Renal cortical epithelial cell (primary cell): ENCODE measurements at regions not wholly inside any gene's neighbourhood (a gene's known extent, or its start where the extent isn't known, plus 50 kb on each side); places are given as distances from the start of the nearest gene placed in this dataset.
"Not testable (repeated sequence)": the region's sequence is repeated elsewhere in the genome, so short reads cannot be mapped to it uniquely, and the experiment has no call there.

Source experiments
- DNase-seq: peaks from one replicate; pipeline ENCODE4 v3.0.0-alpha.2; 2011; ENCODE audit warnings: low read depth

DNA sequence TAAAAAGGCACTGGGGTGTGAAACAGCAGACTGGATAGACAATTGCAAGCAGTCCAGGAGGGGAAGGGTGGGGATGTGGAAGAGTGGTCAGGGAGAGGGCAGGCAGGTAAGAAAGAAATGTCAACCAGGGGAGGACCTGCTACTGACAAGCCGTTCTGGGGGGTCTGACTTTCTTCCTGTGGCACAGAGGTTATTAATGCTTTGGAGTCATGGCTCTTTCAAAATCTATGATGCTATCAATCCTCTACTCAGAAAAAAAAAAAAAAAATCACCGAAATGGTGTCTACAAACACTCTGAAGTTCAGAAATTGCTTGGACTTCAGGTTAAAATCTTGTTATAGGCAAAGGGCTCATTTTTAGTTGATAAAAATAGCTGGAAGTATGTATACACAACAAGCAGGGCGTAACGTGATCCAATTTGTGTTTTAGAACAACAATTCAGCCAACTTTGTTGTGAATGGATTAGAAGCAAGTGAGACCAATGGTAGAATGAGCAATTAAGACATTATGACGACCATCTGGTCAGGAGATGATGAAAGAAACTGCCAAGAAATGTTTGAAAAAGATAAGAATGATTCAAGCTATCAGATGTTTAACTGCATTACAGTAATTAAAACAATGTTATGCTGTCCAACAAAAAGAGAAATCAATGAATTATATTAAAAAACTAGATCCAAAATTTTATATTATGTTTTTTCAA is 255.2 kb downstream of the DEPDC1B start:
- DNase-seq, result no peak

DNA sequence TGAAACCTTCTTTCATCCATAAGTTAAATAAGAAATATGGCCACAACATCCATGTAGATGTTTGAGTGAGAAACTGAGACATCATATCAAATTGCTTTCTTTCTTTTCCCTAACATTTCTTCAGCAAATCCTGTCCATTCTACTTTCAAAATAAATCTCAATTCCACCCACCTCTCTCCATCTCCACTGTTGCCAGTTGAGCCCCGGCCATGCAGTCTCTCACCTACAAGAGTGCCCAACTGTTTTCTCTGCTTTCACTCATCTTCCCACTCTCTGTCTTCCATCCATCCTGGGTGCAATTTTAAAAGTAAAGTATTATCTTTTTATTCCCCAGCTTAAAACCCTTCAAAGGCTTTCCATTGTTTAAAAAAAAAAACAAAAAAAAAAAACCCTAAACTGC is 260.4 kb downstream of the DEPDC1B start:
- DNase-seq, result no peak

DNA sequence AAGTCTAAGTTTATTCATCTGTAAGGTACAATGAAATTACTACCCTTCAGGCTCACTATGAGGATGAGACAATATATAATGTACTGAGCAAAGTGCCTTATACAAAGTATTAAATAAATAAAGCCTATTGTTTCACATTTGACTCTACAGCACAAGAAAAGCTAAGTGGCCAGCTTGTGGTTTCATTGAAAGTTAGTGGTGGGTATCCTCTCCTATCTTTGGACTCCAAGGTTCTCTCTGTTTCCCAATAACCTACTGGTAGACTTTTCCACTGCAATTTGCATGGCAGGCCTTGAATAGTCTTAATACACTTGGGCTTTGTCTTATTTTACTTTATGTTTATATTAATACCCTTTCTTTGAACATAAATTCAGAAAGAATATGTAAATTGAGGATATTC is 262.7 kb downstream of the DEPDC1B start:
- DNase-seq, result no peak

DNA sequence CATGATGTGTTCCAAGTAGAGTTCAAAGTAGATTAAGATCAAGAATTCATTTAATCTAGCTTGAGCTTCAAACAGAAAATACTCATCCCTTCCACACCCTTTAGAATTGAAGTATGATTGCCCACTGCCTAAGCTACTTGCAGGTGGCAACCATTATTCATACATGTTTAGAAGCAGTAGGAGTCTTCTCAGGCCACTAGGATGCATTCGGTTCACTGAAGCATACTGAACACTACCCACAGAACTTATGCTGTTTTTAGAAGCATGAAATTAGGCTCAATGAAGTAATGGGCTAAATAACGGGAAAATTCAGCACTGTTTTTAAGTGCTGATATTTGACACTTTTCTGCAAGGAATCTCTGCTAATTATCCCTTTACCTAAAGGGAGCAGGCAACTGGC is 263.4 kb downstream of the DEPDC1B start:
- peak; percentile 26 for DNase-seq

DNA sequence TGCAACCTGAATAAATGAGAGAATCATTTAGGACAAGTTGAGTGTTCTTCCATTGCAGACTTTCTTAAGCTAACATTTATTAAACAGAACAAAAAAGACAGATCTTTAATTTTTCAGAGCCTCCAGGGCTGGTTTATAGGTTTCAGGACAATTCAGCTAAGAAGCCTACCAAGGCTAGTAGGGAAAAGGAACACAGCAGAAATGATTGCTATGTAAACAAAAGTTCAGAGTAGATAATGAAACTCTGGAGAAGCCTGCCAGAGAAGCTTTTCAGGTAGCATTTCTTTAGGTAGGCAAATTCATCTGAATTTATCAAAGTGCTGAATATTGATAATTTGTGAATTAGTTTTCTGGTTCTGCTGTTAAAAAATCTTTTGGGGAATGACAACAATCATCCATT is 264.2 kb downstream of the DEPDC1B start:
- no peak for DNase-seq

DNA sequence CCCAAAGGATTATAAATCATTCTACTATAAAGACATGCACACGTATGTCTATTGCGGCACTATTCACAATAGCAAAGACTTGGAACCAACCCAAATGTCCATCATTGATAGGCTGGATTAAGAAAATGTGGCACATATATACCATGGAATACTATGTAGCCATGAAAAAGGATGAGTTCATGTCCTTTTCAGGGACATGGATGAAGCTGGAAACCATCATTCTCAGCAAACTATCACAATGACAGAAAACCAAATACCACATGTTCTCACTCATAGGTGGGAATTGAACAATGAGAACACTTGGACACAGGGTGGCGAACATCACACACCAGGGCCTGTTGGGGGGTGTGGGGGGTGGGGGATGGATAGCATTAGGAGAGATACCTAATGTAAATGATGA is 273.8 kb downstream of the DEPDC1B start:
- not testable (repeated sequence) for DNase-seq

DNA sequence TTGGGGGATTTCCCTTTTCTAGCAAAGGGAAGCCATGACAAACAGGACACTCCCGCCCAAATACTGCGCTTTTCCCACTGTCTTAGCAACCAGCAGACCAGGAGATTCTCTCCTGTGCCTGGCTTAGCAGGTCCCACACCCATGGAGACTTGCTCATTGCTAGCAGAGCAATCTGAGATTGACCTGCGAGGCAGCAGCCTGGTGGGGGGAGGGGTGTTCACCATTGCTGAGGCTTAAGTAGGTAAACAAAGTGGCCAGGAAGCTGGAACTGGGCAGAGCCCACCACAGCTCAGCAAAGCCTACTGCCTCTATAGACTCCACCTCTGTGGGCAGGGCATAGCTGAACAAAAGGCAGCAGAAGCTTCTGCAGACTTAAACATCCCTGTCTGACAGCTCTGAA is 279.2 kb downstream of the DEPDC1B start:
- DNase-seq, result not testable (repeated sequence)

DNA sequence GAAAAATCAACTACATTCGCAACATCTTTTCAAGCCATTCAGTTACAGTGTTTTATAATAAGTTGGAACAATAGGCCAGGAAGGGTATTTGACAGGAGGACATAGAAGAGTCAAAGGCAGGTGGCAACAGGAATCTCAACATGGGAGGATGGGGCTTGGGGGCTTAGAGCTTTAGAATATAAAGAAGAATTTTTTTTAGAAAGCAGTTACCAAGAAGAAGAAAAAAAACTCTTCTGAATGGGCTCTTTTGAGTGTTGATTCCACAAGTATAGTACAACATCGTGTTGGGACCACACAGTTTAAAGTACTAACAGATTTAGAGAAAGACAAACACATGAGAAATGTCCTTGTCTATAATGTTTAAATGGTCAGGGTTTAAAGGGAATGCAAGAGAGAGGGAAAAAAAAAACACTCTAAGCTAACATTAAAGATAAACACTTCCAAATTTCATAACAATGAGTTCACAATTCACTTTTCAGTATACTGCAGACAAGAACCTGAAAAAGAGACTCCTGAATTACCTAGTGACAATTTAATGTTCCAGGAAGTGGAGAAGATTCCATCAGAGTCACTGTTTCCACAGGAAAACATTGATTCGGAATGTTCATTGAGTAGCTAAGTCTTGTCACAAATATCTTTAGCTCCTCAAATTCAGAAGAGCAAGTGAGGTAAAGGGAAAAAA is 282.3 kb downstream of the DEPDC1B start:
- no peak for DNase-seq

DNA sequence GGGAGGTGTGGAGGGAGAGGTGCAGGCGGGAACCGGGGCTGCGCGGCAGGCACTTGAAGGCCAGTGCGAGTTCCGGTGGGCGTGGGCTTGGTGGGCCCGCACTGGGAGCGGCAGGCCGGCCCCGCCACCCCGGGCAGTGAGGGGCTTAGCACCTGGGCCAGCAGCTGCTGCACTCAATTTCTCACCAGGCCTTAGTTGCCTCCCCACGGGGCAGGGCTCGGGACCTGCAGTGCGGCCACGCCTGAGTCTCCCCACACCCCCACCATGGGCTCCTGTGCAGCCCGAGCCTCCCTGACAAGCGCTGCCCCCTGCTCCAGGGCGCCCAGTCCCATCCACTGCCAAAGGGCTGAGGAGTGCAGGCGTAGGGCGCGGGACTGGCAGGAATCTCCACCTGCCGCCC is 284.5 kb downstream of the DEPDC1B start:
- no peak for DNase-seq

DNA sequence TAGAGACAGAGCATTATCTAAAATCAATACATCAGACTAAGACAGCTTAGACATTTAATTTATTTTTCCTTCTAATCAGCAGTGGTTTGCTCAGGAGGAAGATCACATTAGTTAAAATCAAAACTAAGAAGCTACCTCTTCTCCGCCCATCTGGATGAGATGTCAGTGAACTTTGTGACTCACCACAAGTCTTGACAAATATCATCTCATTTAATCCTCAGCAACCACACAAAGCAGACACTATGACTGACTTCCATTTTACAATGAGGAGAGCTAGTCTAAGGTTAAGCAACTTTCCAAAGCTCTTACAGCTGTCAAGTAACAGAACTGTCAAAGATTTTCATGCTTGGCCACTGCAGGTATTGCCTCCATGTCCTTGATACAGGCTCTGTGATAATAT is 289.5 kb downstream of the DEPDC1B start:
- no peak for DNase-seq

DNA sequence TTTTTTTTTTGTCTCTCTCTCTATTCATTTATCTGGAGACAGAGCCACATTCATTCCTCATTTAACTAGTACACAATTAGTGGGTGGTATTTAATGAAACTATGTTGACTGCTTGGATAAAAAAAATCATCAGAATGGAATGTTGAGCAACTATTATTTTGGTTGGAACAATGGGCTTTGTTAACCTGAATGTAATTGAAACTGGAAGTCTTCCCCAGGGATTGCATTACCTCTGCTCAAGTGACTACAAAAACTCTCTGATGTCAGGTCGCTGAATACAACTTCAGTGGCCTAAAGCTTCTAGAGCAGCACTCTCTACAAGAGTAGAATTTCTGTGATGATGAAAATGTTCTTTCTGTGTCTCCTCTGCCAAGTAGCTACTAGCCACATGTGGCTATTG is 295.8 kb downstream of the DEPDC1B start:
- DNase-seq, result peak; percentile 46

DNA sequence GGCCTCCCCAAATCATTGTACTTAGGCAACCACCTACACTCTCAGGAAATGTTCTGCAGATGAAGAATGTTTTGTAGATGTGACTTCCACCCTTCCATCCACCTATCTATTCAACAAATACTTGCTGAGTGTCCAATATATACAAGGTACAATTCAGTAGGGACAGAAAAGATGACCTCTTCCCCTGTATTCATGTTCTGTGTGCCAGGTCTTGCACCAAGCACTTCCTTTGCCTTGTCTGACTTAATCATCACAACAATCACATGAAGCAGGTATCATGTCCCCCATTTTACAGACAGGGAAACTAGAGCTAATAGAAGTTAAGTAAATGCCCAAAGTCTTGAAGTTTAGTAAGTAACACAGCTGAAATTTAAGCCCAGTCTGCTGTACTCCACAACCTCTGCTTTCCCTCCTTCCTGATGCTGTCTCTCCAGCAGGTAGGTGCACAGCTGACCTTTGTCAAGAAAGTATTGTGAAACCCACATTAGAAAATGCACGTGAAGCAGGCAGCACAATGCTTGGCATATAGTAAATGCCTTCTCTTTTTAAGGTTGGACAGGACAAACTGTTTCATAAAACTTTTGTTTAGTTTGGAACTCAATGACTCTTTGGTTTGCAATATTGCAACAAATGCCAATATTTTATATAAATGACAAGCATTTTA is 296.5 kb downstream of the DEPDC1B start:
- no peak for DNase-seq

DNA sequence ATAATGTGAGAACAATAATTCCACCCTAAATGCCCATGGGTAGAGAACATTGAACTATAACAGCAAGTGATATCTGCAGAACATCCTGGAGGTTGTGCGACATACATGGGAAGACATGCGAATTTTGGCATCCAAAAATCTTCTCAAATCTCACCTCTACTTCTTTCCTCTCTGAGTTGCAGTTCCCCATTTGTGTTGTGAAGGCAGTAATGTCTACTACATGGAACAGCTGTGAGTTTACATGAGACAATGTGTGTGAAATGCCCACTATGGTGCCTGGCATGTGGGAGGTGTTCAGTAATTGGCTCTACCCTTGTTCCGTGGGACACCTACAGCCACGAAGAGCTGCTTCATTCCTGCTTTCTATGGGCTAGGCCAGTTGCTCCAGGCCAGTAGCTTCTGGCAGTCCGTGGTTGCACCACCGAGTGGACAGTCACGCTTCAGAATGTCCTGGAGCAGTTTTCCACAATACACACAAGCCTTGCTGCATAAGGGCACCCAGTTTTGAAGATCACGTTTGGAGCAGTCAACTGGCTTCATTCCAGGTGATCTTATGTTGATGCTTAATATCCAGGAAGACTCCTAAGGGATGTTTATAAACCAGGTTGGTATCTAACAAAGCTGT is 297.7 kb downstream of the DEPDC1B start:
- no peak for DNase-seq

DNA sequence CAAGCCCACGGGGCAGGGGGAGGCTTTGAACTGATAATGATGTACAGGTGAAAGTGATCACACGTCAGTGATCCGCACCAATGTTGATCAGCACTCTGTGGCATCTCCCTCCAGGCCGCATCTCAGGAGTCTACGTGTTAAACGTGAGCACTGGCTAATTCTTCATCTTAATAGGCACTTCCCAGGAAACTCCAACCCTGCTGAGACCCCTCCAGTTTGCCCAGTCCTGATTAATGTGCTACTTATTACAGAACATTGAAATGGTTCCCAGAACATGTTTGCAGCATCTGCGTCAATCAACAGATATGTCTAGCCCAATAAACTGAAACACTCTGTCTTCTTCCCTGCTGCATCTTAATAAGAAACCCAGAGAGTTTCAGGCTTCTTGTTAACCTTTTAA is 298.4 kb downstream of the DEPDC1B start:
- DNase-seq, result no peak

DNA sequence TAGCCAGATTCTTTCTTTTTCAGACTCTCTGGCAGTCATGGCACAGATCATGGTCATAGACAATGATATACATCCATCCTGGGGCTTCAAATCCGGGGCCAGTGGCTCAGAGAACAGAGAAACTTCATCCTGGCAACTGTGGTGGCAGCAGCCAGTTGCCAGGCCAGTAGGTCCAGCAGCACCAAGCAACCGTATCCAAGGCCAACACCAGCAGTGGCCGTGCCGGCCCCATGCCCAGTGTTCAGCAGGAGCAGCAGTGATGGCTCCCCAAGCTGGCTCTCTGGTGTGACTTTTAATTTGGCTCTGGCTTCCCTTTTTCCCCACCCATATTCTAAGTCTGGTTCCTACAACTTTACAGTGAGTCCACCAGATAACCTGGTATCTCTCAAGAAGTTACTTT is 300.5 kb downstream of the DEPDC1B start:
- DNase-seq, result no peak

DNA sequence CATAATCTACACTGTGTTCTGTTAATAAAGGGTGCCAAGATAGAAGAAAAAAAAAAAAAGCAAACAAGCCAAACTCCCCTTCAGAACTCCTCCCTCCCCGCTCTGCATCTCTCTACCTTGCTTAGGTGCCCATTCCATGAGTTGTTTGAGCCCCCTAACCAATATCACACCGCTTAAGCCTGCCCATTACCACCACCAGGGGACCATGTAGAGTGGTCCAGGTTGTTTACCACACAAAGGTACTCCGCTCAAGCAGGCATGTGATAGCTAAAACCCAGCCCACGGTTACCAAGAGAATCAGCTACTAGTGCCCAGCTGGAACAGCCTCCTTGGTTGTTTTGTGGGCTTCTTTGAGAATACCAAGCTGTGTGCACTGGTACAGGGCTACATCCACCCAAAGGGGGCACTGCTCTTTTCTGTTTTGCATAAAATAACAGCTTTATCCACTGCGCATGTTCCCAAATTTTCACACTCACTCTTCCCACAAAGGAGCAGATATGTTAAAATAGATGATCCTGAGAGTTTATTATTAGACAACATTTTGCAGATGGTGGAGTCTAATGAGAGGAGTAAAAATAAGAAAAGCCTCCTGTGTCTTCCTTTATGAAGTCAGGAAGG is 304.1 kb downstream of the DEPDC1B start:
- no peak for DNase-seq

DNA sequence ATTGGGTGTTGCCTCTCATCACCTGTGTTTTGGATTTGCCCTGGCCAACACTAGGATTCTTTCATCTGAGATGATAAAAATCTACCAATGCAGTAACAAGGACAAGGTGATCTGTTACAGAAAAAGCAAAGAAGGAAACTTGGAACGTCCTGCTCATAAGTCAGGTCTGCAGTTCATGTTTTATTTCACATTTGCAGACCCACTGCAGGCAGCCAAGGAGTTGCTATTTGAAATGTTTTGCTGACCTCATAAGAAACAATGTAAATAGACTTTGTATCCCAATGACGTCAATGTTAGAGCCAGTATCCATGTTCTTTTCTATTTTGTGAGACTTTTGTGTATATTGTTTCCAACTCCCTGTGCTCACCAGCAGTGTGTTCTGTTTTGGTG is 312.9 kb downstream of the DEPDC1B start:
- no peak for DNase-seq

DNA sequence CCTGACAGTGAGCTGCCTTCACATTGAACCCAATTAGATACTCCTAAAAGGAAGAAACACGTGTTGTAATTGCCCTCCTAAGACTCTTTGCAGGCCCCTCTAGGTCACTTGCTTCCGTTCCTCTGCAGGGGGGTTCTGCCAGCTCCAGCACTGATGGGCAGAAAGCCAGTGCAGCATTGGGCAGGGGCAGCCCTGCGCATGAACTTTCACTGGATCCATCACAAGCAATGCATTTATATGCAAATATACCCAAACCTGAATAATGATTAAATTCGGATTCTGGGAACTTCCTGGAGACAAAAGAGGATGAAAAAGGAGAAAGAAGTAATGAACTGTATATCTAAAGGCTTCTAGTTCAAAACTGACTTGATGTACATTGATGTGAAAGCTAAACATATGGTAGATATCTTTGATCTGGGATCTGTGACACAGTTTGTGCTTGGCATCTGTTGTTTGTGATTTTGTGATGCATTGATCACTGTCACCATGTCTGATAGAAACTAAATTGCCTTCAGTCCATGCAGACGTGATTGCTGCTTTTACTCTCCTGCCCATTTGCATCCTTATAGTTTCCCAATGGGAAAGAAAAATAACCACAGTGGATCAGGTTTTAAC is 313.4 kb downstream of the DEPDC1B start:
- DNase-seq, result no peak

DNA sequence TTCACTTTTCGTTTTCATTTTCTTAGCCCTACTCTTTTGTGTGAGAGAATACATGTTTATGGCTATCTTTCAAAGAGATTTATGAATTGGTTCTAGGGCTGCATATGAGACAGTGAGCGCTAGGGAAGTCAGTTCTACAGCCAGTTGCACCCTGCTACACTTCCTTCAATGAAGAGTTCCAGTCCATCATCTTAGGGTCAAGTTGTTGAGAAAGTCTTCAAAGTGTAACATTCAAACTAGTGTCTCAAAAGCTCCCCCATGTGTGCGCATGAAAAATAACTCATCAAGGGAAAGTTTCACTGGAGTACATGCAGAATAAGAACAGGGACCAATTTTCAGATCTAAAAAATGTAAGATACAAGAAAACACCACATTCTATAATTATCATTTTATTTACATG is 317.2 kb downstream of the DEPDC1B start:
- DNase-seq, result peak; percentile 67

DNA sequence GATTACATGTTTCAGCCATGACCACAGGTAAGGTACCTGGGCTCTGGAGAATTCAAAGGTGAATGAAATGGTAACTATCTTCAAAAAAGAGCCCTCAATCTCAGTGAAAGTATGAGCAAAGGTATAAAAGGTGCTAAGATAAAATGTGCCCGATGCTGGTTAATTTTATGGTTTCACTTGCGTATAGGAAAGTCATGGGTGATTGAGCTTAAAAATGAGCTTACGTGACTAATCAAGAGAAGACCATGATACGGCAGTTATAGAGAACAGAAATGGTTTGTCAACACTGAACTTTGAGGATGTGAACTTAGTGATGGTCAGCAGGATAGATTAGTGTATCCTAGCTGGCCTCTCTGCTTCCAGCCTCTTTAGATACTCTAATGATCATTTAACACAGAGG is 320.1 kb downstream of the DEPDC1B start:
- DNase-seq, result peak; percentile 21

DNA sequence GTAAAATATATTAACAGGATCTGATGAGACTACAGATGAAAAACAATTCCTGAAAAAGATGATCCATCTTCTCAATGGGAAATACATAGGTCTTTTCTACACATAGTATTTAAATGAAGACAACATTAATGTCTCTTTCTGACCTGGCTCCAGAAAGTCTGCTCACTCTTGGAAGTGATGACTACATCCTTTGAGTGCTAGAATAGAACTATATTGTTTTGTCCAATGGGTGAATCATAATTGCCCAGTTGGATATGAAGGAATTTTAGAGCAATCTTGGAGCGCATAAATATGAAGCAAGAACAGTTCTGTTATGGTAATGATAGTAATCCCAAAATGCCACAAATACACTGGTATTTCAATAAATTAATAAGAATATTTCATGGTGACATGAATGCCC is 322.1 kb downstream of the DEPDC1B start:
- no peak for DNase-seq

DNA sequence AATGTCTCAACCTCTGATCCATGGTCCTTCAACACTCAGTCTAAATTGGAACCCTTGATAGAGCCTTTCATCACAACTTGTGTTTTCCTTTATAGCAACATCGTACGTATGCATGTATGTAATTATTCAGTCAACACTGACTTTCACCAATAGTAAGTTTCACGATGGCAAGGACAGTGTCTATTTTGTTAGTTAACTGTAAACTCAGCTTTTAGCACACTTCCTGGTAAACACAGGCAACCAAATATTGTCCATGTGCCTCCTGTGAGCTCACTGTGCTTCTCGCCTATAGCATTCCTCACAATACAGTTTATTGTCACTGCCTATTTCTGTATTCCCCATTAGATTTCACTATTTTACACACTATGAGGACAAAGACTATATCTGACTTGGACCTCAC is 323.1 kb downstream of the DEPDC1B start:
- DNase-seq, result no peak
